Mesendoderm (in vitro differentiated cells): ENCODE measurements at regions not wholly inside any gene's neighbourhood (a gene's known extent, or its start where the extent isn't known, plus 50 kb on each side); places are given as distances from the start of the nearest gene placed in this dataset.

Experiments
- DNase-seq: peaks from one replicate; pipeline ENCODE4 v3.0.0; 2013
- H2AK5ac ChIP-seq: 2 replicates; pipeline ENCODE4 v1.6.1; 2013; ENCODE audit warnings: low read length, inconsistent platforms
- H2BK120ac ChIP-seq: 2 replicates; pipeline ENCODE4 v1.6.1; 2013; ENCODE audit warnings: low read depth, mild to moderate bottlenecking, low read length, moderate library complexity, mixed read lengths
- H2BK15ac ChIP-seq: replicated peaks from 2 replicates; pipeline ENCODE4 v1.6.1; 2013; ENCODE audit warnings: low read depth, mild to moderate bottlenecking, moderate library complexity
- H2BK5ac ChIP-seq: 2 replicates; pipeline ENCODE4 v1.6.1; 2013; ENCODE audit warnings: low read length, inconsistent platforms
- H3K18ac ChIP-seq: 2 replicates; pipeline ENCODE4 v1.6.1; 2013; ENCODE audit warnings: mild to moderate bottlenecking, low read length, mixed read lengths
- H3K23ac ChIP-seq: one replicate; pipeline ENCODE4 v1.6.1; 2013; ENCODE audit warnings: low read length
- H3K27ac ChIP-seq: 2 replicates; pipeline ENCODE4 v1.5.1; 2013; ENCODE audit warnings: low read depth, mild to moderate bottlenecking, inconsistent platforms, low read length, moderate library complexity
- H3K27me3 ChIP-seq: 2 replicates; pipeline ENCODE4 v1.6.1; 2013; ENCODE audit warnings: low read length, control low read depth, mild to moderate bottlenecking, inconsistent platforms; ENCODE audit not compliant: insufficient read depth, poor library complexity
- H3K36me3 ChIP-seq: 2 replicates; pipeline ENCODE4 v1.6.1; 2013; ENCODE audit warnings: low read length, inconsistent platforms; ENCODE audit not compliant: control insufficient read depth, insufficient read depth
- H3K4ac ChIP-seq: one replicate; pipeline ENCODE4 v1.6.1; 2013; ENCODE audit warnings: low read depth, mild to moderate bottlenecking, low read length, moderate library complexity
- H3K4me1 ChIP-seq: 2 replicates; pipeline ENCODE4 v1.6.1; 2013; ENCODE audit warnings: low read depth, low read length, inconsistent platforms; ENCODE audit not compliant: control insufficient read depth
- H3K4me2 ChIP-seq: 2 replicates; pipeline ENCODE4 v1.6.1; 2013; ENCODE audit warnings: low read length
- H3K4me3 ChIP-seq: 2 replicates; pipeline ENCODE4 v1.5.1; 2013; ENCODE audit warnings: mild to moderate bottlenecking, low read length
- H3K56ac ChIP-seq: one replicate; pipeline ENCODE4 v1.6.1; 2013; ENCODE audit warnings: low read length
- H3K79me1 ChIP-seq: 2 replicates; pipeline ENCODE4 v1.6.1; 2013; ENCODE audit warnings: low read length, inconsistent platforms
- H3K79me2 ChIP-seq: 2 replicates; pipeline ENCODE4 v1.6.1; 2013; ENCODE audit warnings: mild to moderate bottlenecking, low read length; ENCODE audit not compliant: control insufficient read depth, insufficient read depth
- H3K9ac ChIP-seq: 2 replicates; pipeline ENCODE4 v1.6.1; 2013; ENCODE audit warnings: low read length, inconsistent platforms
- H4K5ac ChIP-seq: one replicate; pipeline ENCODE4 v1.6.1; 2013; ENCODE audit warnings: low read length
- H4K8ac ChIP-seq: one replicate; pipeline ENCODE4 v1.6.1; 2013; ENCODE audit warnings: low read depth, mild to moderate bottlenecking, control low read depth, low read length, moderate library complexity
- WGBS: extraction: QIAGEN DNeasy Blood & Tissue Kit; methylation state at CpG from one replicate; pipeline ENCODE4 v1.1.7; 2013; ENCODE audit warnings: low lambda C conversion rate, missing lambda C conversion rate; ENCODE audit not compliant: insufficient coverage; ENCODE audit errors: extremely low coverage; 5-methylcytosine and 5-hydroxymethylcytosine counted together

- no peak overlapping the region for H4K8ac ChIP-seq
- no peaks in the 10 kb centered on the region for H3K4me1 ChIP-seq
- no peak overlapping the region for H2BK15ac ChIP-seq
- no peak overlapping the region for H3K27ac ChIP-seq
- H4K5ac ChIP-seq, result no peak overlapping the region
- no peak overlapping the region for H3K4me2 ChIP-seq
- no peaks in the 10 kb centered on the region for H3K27me3 ChIP-seq
- no peak overlapping the region for H3K18ac ChIP-seq
- H2BK120ac ChIP-seq, result no peak overlapping the region
- no peaks in the 10 kb centered on the region for H3K79me1 ChIP-seq
- H3K36me3 ChIP-seq, result no peaks in the 10 kb centered on the region
- H3K4ac ChIP-seq, result no peak overlapping the region
- WGBS, result no CpG with 5 or more reads among the region's 2 CpGs
- no peak overlapping the region for H3K9ac ChIP-seq
- no peak overlapping the region for H2BK5ac ChIP-seq
- no peak overlapping the region for H3K56ac ChIP-seq
- no peaks in the 10 kb centered on the region for H3K79me2 ChIP-seq
- H3K23ac ChIP-seq, result no peak overlapping the region
- no peak overlapping the region for H2AK5ac ChIP-seq
- no peak overlapping the region for H3K4me3 ChIP-seq
- DNase-seq, result no peak
Measured at GRCh38 chr16:55115506-55115905, 184.8 kb downstream of the IRX5 start.

- Histone ChIP-seq H3K18ac (no peak overlapping the region), H4K5ac (no peak overlapping the region), H3K4ac (no peak overlapping the region), H3K23ac (no peak overlapping the region), H3K36me3 (no peaks in the 10 kb centered on the region), H2BK5ac (no peak overlapping the region), H3K27ac (no peak overlapping the region), H2AK5ac (no peak overlapping the region), H3K27me3 (no peaks in the 10 kb centered on the region), H3K79me2 (no peaks in the 10 kb centered on the region), H3K4me1 (no peaks in the 10 kb centered on the region), H2BK120ac (no peak overlapping the region), H3K4me3 (no peak overlapping the region), H3K9ac (no peak overlapping the region), H4K8ac (no peak overlapping the region), H3K56ac (no peak overlapping the region), H3K4me2 (no peak overlapping the region), H3K79me1 (no peaks in the 10 kb centered on the region), H2BK15ac (no peak overlapping the region)
- no peak for DNase-seq
- no CpG with 5 or more reads among the region's 14 CpGs for WGBS
Measured at GRCh38 chr16:55116165-55116920, 185.7 kb downstream of the IRX5 start.

- no CpG with 5 or more reads among the region's 10 CpGs for WGBS
- Histone ChIP-seq H4K8ac (no peak overlapping the region), H2BK15ac (no peak overlapping the region), H3K4ac (no peak overlapping the region), H3K36me3 (no peaks in the 10 kb centered on the region), H3K56ac (no peak overlapping the region), H3K4me3 (no peak overlapping the region), H3K4me1 (no peaks in the 10 kb centered on the region), H3K4me2 (no peak overlapping the region), H3K79me2 (no peaks in the 10 kb centered on the region), H3K79me1 (no peaks in the 10 kb centered on the region), H2AK5ac (no peak overlapping the region), H2BK5ac (no peak overlapping the region), H3K27ac (no peak overlapping the region), H3K9ac (no peak overlapping the region), H2BK120ac (no peak overlapping the region), H3K27me3 (no peaks in the 10 kb centered on the region), H3K23ac (no peak overlapping the region), H3K18ac (no peak overlapping the region), H4K5ac (no peak overlapping the region)
- no peak for DNase-seq
Measured at GRCh38 chr16:55118701-55119260, 188.1 kb downstream of the IRX5 start.

- Histone ChIP-seq H2AK5ac (no peak overlapping the region), H3K79me2 (no peaks in the 10 kb centered on the region), H3K4ac (no peak overlapping the region), H3K18ac (no peak overlapping the region), H4K8ac (no peak overlapping the region), H2BK5ac (no peak overlapping the region), H3K27ac (no peak overlapping the region), H3K4me1 (no peaks in the 10 kb centered on the region), H2BK15ac (no peak overlapping the region), H3K56ac (no peak overlapping the region), H4K5ac (no peak overlapping the region), H3K23ac (no peak overlapping the region), H2BK120ac (no peak overlapping the region), H3K4me3 (no peak overlapping the region), H3K4me2 (no peak overlapping the region), H3K9ac (no peak overlapping the region), H3K36me3 (no peaks in the 10 kb centered on the region), H3K79me1 (no peaks in the 10 kb centered on the region), H3K27me3 (no peaks in the 10 kb centered on the region)
- DNase-seq, result peak; percentile 70
- no CpG with 5 or more reads among the region's 2 CpGs for WGBS
Measured at GRCh38 chr16:55120408-55120807, 189.7 kb downstream of the IRX5 start.

GRCh38 chr16:55120826-55121225 is 190.2 kb downstream of the IRX5 start:
- Histone ChIP-seq H3K18ac (no peak overlapping the region), H3K79me2 (no peaks in the 10 kb centered on the region), H3K79me1 (no peaks in the 10 kb centered on the region), H3K27ac (no peak overlapping the region), H3K36me3 (no peaks in the 10 kb centered on the region), H3K4ac (no peak overlapping the region), H2BK120ac (no peak overlapping the region), H3K27me3 (no peaks in the 10 kb centered on the region), H2BK5ac (no peak overlapping the region), H2AK5ac (no peak overlapping the region), H4K8ac (no peak overlapping the region), H3K4me2 (no peak overlapping the region), H3K9ac (no peak overlapping the region), H3K4me3 (no peak overlapping the region), H2BK15ac (no peak overlapping the region), H3K23ac (no peak overlapping the region), H3K4me1 (no peaks in the 10 kb centered on the region), H3K56ac (no peak overlapping the region), H4K5ac (no peak overlapping the region)
- no CpG with 5 or more reads among the region's 4 CpGs for WGBS
- DNase-seq, result no peak

GRCh38 chr16:55123652-55124051 is 193.0 kb downstream of the IRX5 start:
- H3K56ac ChIP-seq, result no peak overlapping the region
- H3K4me2 ChIP-seq, result no peak overlapping the region
- no peak overlapping the region for H2AK5ac ChIP-seq
- no peak overlapping the region for H2BK5ac ChIP-seq
- no peak overlapping the region for H2BK120ac ChIP-seq
- no peak overlapping the region for H3K27ac ChIP-seq
- H3K4ac ChIP-seq, result no peak overlapping the region
- no peak overlapping the region for H4K5ac ChIP-seq
- no peaks in the 10 kb centered on the region for H3K79me2 ChIP-seq
- H3K4me1 ChIP-seq, result no peaks in the 10 kb centered on the region
- H3K23ac ChIP-seq, result no peak overlapping the region
- no peak overlapping the region for H4K8ac ChIP-seq
- H3K27me3 ChIP-seq, result no peaks in the 10 kb centered on the region
- no peak overlapping the region for H2BK15ac ChIP-seq
- no peaks in the 10 kb centered on the region for H3K36me3 ChIP-seq
- no peak overlapping the region for H3K4me3 ChIP-seq
- no peak for DNase-seq
- WGBS, result no CpG with 5 or more reads among the region's 1 CpG
- no peak overlapping the region for H3K9ac ChIP-seq
- no peak overlapping the region for H3K18ac ChIP-seq
- no peaks in the 10 kb centered on the region for H3K79me1 ChIP-seq
